ENCODE measurements at regions not wholly inside any gene's neighbourhood (a gene's known extent, or its start where the extent isn't known, plus 50 kb on each side); places are given as distances from the start of the nearest gene placed in this dataset.

DNA sequence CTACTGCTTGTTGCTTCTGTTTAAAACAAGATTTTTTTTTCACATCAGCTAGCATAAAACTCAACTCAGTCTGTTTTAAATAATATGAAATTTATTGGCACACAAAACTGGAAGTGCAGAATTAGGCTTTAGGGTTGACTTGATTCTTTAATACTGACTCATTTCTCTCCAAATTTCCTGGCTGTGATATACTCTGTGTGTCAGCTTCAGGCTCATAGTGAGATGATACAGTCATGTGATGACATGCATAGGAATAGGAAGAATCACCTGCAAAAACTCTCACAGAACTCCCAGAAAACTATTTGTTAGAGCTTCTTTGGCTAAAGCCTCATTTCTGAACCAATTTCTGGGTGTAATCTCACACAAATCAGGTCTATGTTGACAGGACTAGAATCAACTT, 1068.0 kb upstream of the EPHA7 start:
- TF ChIP-seq POLR2AphosphoS5 (IDR thresholded peaks at IDR 0.05), result no peak
- no peak for TF ChIP-seq POLR2A (IDR thresholded peaks at IDR 0.05)
- TF ChIP-seq CTCF (IDR thresholded peaks at IDR 0.05 in 8 of 11, conservative IDR thresholded peaks at IDR 0.05 in 3 of 11), result no peak
- intact Hi-C loops (cut with DNase I; ENCODE audit: low total_unique reads), result no loop called here
- no peaks in the 10 kb centered on the region for H3K27me3 ChIP-seq (replicated peaks in 1 of 7)
- H3K4me3 ChIP-seq, result no peak overlapping the region
- H3K27ac ChIP-seq, result no peak overlapping the region
- peaks cover 0 to 4% (median 0%) of the 10 kb centered on the region in 8 donors for H3K9me3 ChIP-seq
- H3K4me1 ChIP-seq, result no peaks in the 10 kb centered on the region
- no peak for DNase-seq
- H3K36me3 ChIP-seq, result no peaks in the 10 kb centered on the region

- TF ChIP-seq POLR2A (IDR thresholded peaks at IDR 0.05) (no peak), CTCF (IDR thresholded peaks at IDR 0.05 in 8 of 11, conservative IDR thresholded peaks at IDR 0.05 in 3 of 11) (no peak), POLR2AphosphoS5 (IDR thresholded peaks at IDR 0.05) (no peak)
- no peaks in the 10 kb centered on the region for H3K36me3 ChIP-seq
- no peak for DNase-seq
- no peaks in the 10 kb centered on the region for H3K27me3 ChIP-seq (replicated peaks in 1 of 7)
- H3K4me3 ChIP-seq, result no peak overlapping the region
- peaks cover 0 to 27% (median 16%) of the 10 kb centered on the region in 8 donors for H3K9me3 ChIP-seq
- intact Hi-C loops (cut with DNase I; ENCODE audit: low total_unique reads), result no loop called here
- WGBS, 5 donors, result 72 to 87% (median 84%) methylated on average over 3 of the region's 3 CpGs
- no peaks in the 10 kb centered on the region for H3K4me1 ChIP-seq
- H3K27ac ChIP-seq, result no peak overlapping the region
Observed at GRCh38 chr6:94478133-94479005, 1059.0 kb upstream of the EPHA7 start.

- Histone ChIP-seq H3K4me3 (no peak overlapping the region), H3K4me1 (no peaks in the 10 kb centered on the region), H3K9me3 (no peaks in the 10 kb centered on the region), H3K36me3 (no peaks in the 10 kb centered on the region), H3K27ac (no peak overlapping the region), H3K27me3 (replicated peaks in 1 of 7) (no peaks in the 10 kb centered on the region)
- DNase-seq, result no peak
- intact Hi-C loops (cut with DNase I; ENCODE audit: low total_unique reads), result no loop called here
- TF ChIP-seq CTCF (IDR thresholded peaks at IDR 0.05 in 8 of 11, conservative IDR thresholded peaks at IDR 0.05 in 3 of 11) (no peak), POLR2AphosphoS5 (IDR thresholded peaks at IDR 0.05) (no peak), POLR2A (IDR thresholded peaks at IDR 0.05) (no peak)
Observed at GRCh38 chr6:94468830-94469229, 1049.5 kb upstream of the EPHA7 start.

- H3K36me3 ChIP-seq, result no peaks in the 10 kb centered on the region
- WGBS, 5 donors, result 41 to 60% (median 49%) methylated on average over 3 of the region's 3 CpGs
- no peak for DNase-seq
- TF ChIP-seq CTCF (IDR thresholded peaks at IDR 0.05 in 8 of 11, conservative IDR thresholded peaks at IDR 0.05 in 3 of 11), result no peak
- TF ChIP-seq POLR2AphosphoS5 (IDR thresholded peaks at IDR 0.05), result no peak
- no peak for TF ChIP-seq POLR2A (IDR thresholded peaks at IDR 0.05)
- peaks cover 0 to 12% (median 0%) of the 10 kb centered on the region in 8 donors for H3K9me3 ChIP-seq
- no peak overlapping the region for H3K4me3 ChIP-seq
- H3K27ac ChIP-seq, result no peak overlapping the region
- intact Hi-C loops (cut with DNase I; ENCODE audit: low total_unique reads), result no loop called here
- H3K27me3 ChIP-seq (replicated peaks in 1 of 7), result no peaks in the 10 kb centered on the region
- H3K4me1 ChIP-seq, result no peaks in the 10 kb centered on the region
Observed at GRCh38 chr6:94464018-94464510, 1044.7 kb upstream of the EPHA7 start.
